HEK293 (cell line): ENCODE measurements at regions not wholly inside any gene's neighbourhood (a gene's known extent, or its start where the extent isn't known, plus 50 kb on each side); places are given as distances from the start of the nearest gene placed in this dataset.

ENCODE experiments used
- CTCF ChIA-PET: fragments of 350-600 bp; formaldehyde crosslinking; extraction: SDS; loops from one replicate; lab custom pipeline; 2021; ENCODE audit warnings: antibody characterized with exemption; lab: Yijun Ruan, JAX
- POLR2A ChIA-PET: fragments of 300-600 bp; formaldehyde crosslinking; extraction: SDS; loops from one replicate; lab custom pipeline; 2020; ENCODE audit warnings: antibody characterized with exemption, inconsistent platforms; lab: Yijun Ruan, JAX
- H3K27ac ChIP-seq: fragments of 200-500 bp; sonication (Bioruptor generic); 2 replicates; pipeline ENCODE4 v1.5.1; 2014; ENCODE audit warnings: low read depth, low read length, control low read depth, inconsistent platforms; ENCODE audit errors: extremely low read depth
- H3K36me3 ChIP-seq, 2 experiments: fragments of 200-500 bp in 1 of 2; sonication (Bioruptor generic) in 1 of 2; 1 replicate in 1 of 2; 2 replicates in 1 of 2; pipeline ENCODE4 v1.5.1; 2014 to 2017; ENCODE audit warnings: inconsistent platforms in 2 of 2, low read length in 2 of 2; ENCODE audit not compliant: control insufficient read depth in 2 of 2, insufficient read depth in 1 of 2
- H3K4me1 ChIP-seq: fragments of 200-500 bp; sonication (Bioruptor generic); 2 replicates; pipeline ENCODE4 v1.5.1; 2014; ENCODE audit warnings: mild to moderate bottlenecking, low read length, inconsistent platforms; ENCODE audit not compliant: control insufficient read depth, insufficient read depth
- H3K4me3 ChIP-seq: 2 replicates; pipeline ENCODE4 v1.5.1; 2011; ENCODE audit warnings: low read depth, mild to moderate bottlenecking, control low read depth, low read length, moderate library complexity
- H3K9me3 ChIP-seq: fragments of 200-500 bp; sonication (Bioruptor generic); 2 replicates; pipeline ENCODE4 v1.5.1; 2014; ENCODE audit warnings: low read depth, low read length, inconsistent platforms; ENCODE audit not compliant: control insufficient read depth, insufficient read depth
- GLIS1 ChIP-seq: fragments of 450-650 bp; formaldehyde crosslinking; IDR thresholded peaks from 2 replicates; pipeline ENCODE4 v1.5.1; 2016; ENCODE audit warnings: missing biosample characterization, missing genetic modification characterization
- KLF9 ChIP-seq: fragments of 450-650 bp; formaldehyde crosslinking; IDR thresholded peaks from 2 replicates; pipeline ENCODE4 v1.5.1; 2016; ENCODE audit warnings: missing biosample characterization, missing genetic modification characterization, low read depth
- MZF1 ChIP-seq: fragments of 450-650 bp; formaldehyde crosslinking; IDR thresholded peaks from 2 replicates; pipeline ENCODE4 v1.5.1; 2017; ENCODE audit warnings: missing biosample characterization, missing genetic modification characterization, borderline replicate concordance
- PRDM6 ChIP-seq: fragments of 450-650 bp; formaldehyde crosslinking; IDR thresholded peaks from 2 replicates; pipeline ENCODE4 v1.5.1; 2017; ENCODE audit warnings: missing biosample characterization, missing genetic modification characterization
- YY2 ChIP-seq: fragments of 450-650 bp; formaldehyde crosslinking; IDR thresholded peaks from 2 replicates; pipeline ENCODE4 v1.5.1; 2016; ENCODE audit warnings: missing biosample characterization, missing genetic modification characterization
- ZBTB1 ChIP-seq: fragments of 450-650 bp; formaldehyde crosslinking; IDR thresholded peaks from 2 replicates; pipeline ENCODE4 v1.5.1; 2016; ENCODE audit warnings: missing biosample characterization, missing genetic modification characterization
- ZEB2 ChIP-seq: fragments of 450-650 bp; formaldehyde crosslinking; IDR thresholded peaks from 2 replicates; pipeline ENCODE4 v1.5.1; 2016; ENCODE audit warnings: missing biosample characterization, missing genetic modification characterization
- ZFP69B ChIP-seq: fragments of 450-650 bp; formaldehyde crosslinking; IDR thresholded peaks from 2 replicates; pipeline ENCODE4 v1.5.1; 2016; ENCODE audit warnings: missing biosample characterization, missing genetic modification characterization
- ZNF112 ChIP-seq: fragments of 450-650 bp; formaldehyde crosslinking; IDR thresholded peaks from 2 replicates; pipeline ENCODE4 v1.5.0; 2017; ENCODE audit warnings: missing biosample characterization, missing genetic modification characterization
- ZNF138 ChIP-seq: fragments of 450-650 bp; formaldehyde crosslinking; IDR thresholded peaks from 2 replicates; pipeline ENCODE4 v1.5.1; 2016; ENCODE audit warnings: missing biosample characterization, missing genetic modification characterization, borderline replicate concordance
- ZNF148 ChIP-seq: fragments of 450-650 bp; formaldehyde crosslinking; IDR thresholded peaks from 2 replicates; pipeline ENCODE4 v1.5.0; 2017; ENCODE audit warnings: missing biosample characterization, missing genetic modification characterization, borderline replicate concordance
- ZNF211 ChIP-seq: fragments of 450-650 bp; formaldehyde crosslinking; IDR thresholded peaks from 2 replicates; pipeline ENCODE4 v1.5.1; 2016; ENCODE audit warnings: low read depth, missing biosample characterization, missing genetic modification characterization
- ZNF311 ChIP-seq: fragments of 450-650 bp; formaldehyde crosslinking; IDR thresholded peaks from 2 replicates; pipeline ENCODE4 v1.5.1; 2017; ENCODE audit warnings: missing biosample characterization, missing genetic modification characterization, borderline replicate concordance
- ZNF404 ChIP-seq: fragments of 450-650 bp; formaldehyde crosslinking; IDR thresholded peaks from 2 replicates; pipeline ENCODE4 v1.5.1; 2017; ENCODE audit warnings: missing biosample characterization, missing genetic modification characterization
- ZNF416 ChIP-seq: fragments of 450-650 bp; formaldehyde crosslinking; IDR thresholded peaks from 2 replicates; pipeline ENCODE4 v1.5.1; 2016; ENCODE audit warnings: missing biosample characterization, missing genetic modification characterization
- ZNF488 ChIP-seq: fragments of 450-650 bp; formaldehyde crosslinking; IDR thresholded peaks from 2 replicates; pipeline ENCODE4 v1.5.1; 2016; ENCODE audit warnings: missing biosample characterization, missing genetic modification characterization
- ZNF548 ChIP-seq: fragments of 450-650 bp; formaldehyde crosslinking; IDR thresholded peaks from 2 replicates; pipeline ENCODE4 v1.5.1; 2016; ENCODE audit warnings: missing biosample characterization, missing genetic modification characterization
- ZNF623 ChIP-seq: fragments of 450-650 bp; formaldehyde crosslinking; IDR thresholded peaks from 2 replicates; pipeline ENCODE4 v1.5.1; 2016; ENCODE audit warnings: missing biosample characterization, missing genetic modification characterization
- ZNF654 ChIP-seq: fragments of 450-650 bp; formaldehyde crosslinking; IDR thresholded peaks from 2 replicates; pipeline ENCODE4 v1.5.1; 2016; ENCODE audit warnings: low read depth, missing biosample characterization, missing genetic modification characterization
- ZNF658 ChIP-seq: fragments of 450-650 bp; formaldehyde crosslinking; IDR thresholded peaks from 2 replicates; pipeline ENCODE4; 2016; ENCODE audit warnings: missing biosample characterization, missing genetic modification characterization
- ZNF76 ChIP-seq: fragments of 450-650 bp; formaldehyde crosslinking; IDR thresholded peaks from 2 replicates; pipeline ENCODE4; 2016; ENCODE audit warnings: low read depth, missing biosample characterization, missing genetic modification characterization, borderline replicate concordance
- ZSCAN16 ChIP-seq: fragments of 450-650 bp; formaldehyde crosslinking; IDR thresholded peaks from 2 replicates; pipeline ENCODE4 v1.5.1; 2016; ENCODE audit warnings: missing biosample characterization, missing genetic modification characterization

- TF ChIP-seq ZNF112 (no peak), ZNF548 (tag by site-specific recombination) (no peak)
- ChIA-PET CTCF (no interaction called here), POLR2A (no interaction called here)
- Histone ChIP-seq H3K27ac (no peak overlapping the region), H3K9me3 (no peaks in the 10 kb centered on the region), H3K4me1 (no peaks in the 10 kb centered on the region), H3K4me3 (no peak overlapping the region), H3K36me3 (no peaks in the 10 kb centered on the region)
Observed at GRCh38 chr7:136050462-136050847, 73.3 kb upstream of the MTPN start.

GRCh38 chr7:136049818-136050461, 72.8 kb upstream of the MTPN start:
- CTCF ChIA-PET, result interaction anchor here (0.5 kb wide), 1 partner anchor 103 kb away, joined by 3 read pairs; no protein-coding TSS in a partner anchor
- Histone ChIP-seq H3K4me1 (no peaks in the 10 kb centered on the region), H3K9me3 (no peaks in the 10 kb centered on the region), H3K36me3 (no peaks in the 10 kb centered on the region), H3K27ac (no peak overlapping the region), H3K4me3 (no peak overlapping the region)
- POLR2A ChIA-PET, result no interaction called here
- TF ChIP-seq ZNF148 (tag by site-specific recombination) (no peak), KLF9 (tag by site-specific recombination) (no peak), MZF1 (no peak)

- Histone ChIP-seq H3K9me3 (no peaks in the 10 kb centered on the region), H3K4me3 (no peak overlapping the region), H3K4me1 (no peaks in the 10 kb centered on the region), H3K36me3 (no peaks in the 10 kb centered on the region), H3K27ac (no peak overlapping the region)
- CTCF ChIA-PET, result interaction anchor here (0.5 kb wide), 1 partner anchor 104 kb away, joined by 3 read pairs; no protein-coding TSS in a partner anchor
- TF ChIP-seq ZNF416 (tag by site-specific recombination), result no peak
- POLR2A ChIA-PET, result no interaction called here
Observed at GRCh38 chr7:136049117-136049516, 72.0 kb upstream of the MTPN start.

- ChIA-PET CTCF (no interaction called here), POLR2A (no interaction called here)
- H3K9me3 ChIP-seq, result no peaks in the 10 kb centered on the region
- H3K36me3 ChIP-seq, result no peaks in the 10 kb centered on the region
- no peak overlapping the region for H3K27ac ChIP-seq
- TF ChIP-seq YY2 (tag by site-specific recombination), result no peak
- no peak for TF ChIP-seq ZBTB1 (tag by site-specific recombination)
- no peak for TF ChIP-seq ZSCAN16
- TF ChIP-seq ZNF654 (tag by site-specific recombination), result no peak
- TF ChIP-seq ZNF404 (tag by site-specific recombination), result no peak
- TF ChIP-seq, all 188 proteins: peak for 0
- H3K4me3 ChIP-seq, result no peak overlapping the region
- no peaks in the 10 kb centered on the region for H3K4me1 ChIP-seq
Observed at GRCh38 chr7:136046548-136046947, 69.4 kb upstream of the MTPN start.

GRCh38 chr7:136045992-136046391, 68.8 kb upstream of the MTPN start:
- Histone ChIP-seq H3K27ac (no peak overlapping the region), H3K9me3 (no peaks in the 10 kb centered on the region), H3K4me3 (no peak overlapping the region), H3K36me3 (no peaks in the 10 kb centered on the region), H3K4me1 (no peaks in the 10 kb centered on the region)
- ChIA-PET CTCF (no interaction called here), POLR2A (no interaction called here)
- TF ChIP-seq ZNF76 (tag by site-specific recombination), result no peak
- TF ChIP-seq ZFP69B (tag by site-specific recombination), result no peak
- no peak for TF ChIP-seq ZNF211 (tag by site-specific recombination)
- TF ChIP-seq ZEB2 (tag by site-specific recombination), result no peak
- no peak for TF ChIP-seq ZNF311
- TF ChIP-seq ZNF488 (tag by site-specific recombination), result no peak
- no peak for TF ChIP-seq PRDM6 (tag by site-specific recombination)
- TF ChIP-seq GLIS1 (tag by site-specific recombination), result no peak
- TF ChIP-seq ZNF658 (tag by site-specific recombination), result no peak
- no peak for TF ChIP-seq ZNF138 (tag by site-specific recombination)
- TF ChIP-seq ZNF623 (tag by site-specific recombination), result no peak
